Gastrocnemius medialis (tissue), 4 donors: ENCODE measurements at regions not wholly inside any gene's neighbourhood (a gene's known extent, or its start where the extent isn't known, plus 50 kb on each side); places are given as distances from the start of the nearest gene placed in this dataset.

Source experiments
- POLR2A ChIP-seq, 2 donors: fragments of 450-650 bp; IDR thresholded peaks; one replicate each; pipeline ENCODE4 v1.6.1; 2017; ENCODE audit warnings: antibody characterized with exemption in 2 of 2, mild to moderate bottlenecking in 2 of 2, moderate library complexity in 2 of 2
- TF ChIP-seq, protein P1 (sequence below), 5 experiments: fragments of 450-650 bp in 3 of 5; fragments of 200-600 bp in 2 of 5; sonication (generic) in 2 of 5; IDR thresholded peaks in 4 of 5; conservative IDR thresholded peaks in 1 of 5; 1 replicate in 4 of 5; 2 replicates in 1 of 5; pipeline ENCODE4 v1.5.1; 2016 to 2019; ENCODE audit warnings: antibody characterized with exemption in 5 of 5, mild to moderate bottlenecking in 3 of 5, moderate library complexity in 3 of 5

DNA sequence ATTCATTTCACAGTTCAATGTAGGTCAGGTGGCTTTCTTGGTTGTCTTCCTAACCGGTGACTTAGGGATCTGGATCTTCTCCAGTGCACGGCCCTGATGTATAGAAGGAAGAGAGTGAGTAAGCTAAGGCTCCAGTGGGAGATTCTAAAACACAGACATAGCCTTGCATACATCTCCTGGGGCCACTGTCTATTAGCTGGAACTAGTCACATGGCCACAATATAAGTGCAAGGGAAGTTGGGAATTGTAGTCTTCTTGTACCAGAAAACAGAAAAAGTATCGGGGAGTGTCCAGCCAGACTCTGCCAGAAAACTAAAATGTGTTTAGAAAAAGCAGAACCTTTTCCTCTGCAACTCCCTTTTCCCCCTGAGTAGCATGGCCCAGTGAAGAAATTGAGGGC, 531.6 kb downstream of the VRK1 start:
- TF ChIP-seq, protein P1, sequence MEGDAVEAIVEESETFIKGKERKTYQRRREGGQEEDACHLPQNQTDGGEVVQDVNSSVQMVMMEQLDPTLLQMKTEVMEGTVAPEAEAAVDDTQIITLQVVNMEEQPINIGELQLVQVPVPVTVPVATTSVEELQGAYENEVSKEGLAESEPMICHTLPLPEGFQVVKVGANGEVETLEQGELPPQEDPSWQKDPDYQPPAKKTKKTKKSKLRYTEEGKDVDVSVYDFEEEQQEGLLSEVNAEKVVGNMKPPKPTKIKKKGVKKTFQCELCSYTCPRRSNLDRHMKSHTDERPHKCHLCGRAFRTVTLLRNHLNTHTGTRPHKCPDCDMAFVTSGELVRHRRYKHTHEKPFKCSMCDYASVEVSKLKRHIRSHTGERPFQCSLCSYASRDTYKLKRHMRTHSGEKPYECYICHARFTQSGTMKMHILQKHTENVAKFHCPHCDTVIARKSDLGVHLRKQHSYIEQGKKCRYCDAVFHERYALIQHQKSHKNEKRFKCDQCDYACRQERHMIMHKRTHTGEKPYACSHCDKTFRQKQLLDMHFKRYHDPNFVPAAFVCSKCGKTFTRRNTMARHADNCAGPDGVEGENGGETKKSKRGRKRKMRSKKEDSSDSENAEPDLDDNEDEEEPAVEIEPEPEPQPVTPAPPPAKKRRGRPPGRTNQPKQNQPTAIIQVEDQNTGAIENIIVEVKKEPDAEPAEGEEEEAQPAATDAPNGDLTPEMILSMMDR (IDR thresholded peaks at IDR 0.05 in 4 of 5, conservative IDR thresholded peaks at IDR 0.05 in 1 of 5) = no peak
- TF ChIP-seq POLR2A (IDR thresholded peaks at IDR 0.05) = no peak
